SJCRH30 (cell line): ENCODE measurements at regions not wholly inside any gene's neighbourhood (a gene's known extent, or its start where the extent isn't known, plus 50 kb on each side); places are given as distances from the start of the nearest gene placed in this dataset.

Experiments used
- DNase-seq, 2 experiments: peaks; one replicate each; pipeline ENCODE4 v3.0.0-alpha.2; 2015 to 2020
- H3K27ac ChIP-seq: fragments of 250-450 bp; sonication (Bioruptor Pico); 2 replicates; pipeline ENCODE4 v1.5.1; 2020; ENCODE audit warnings: mild to moderate bottlenecking, moderate library complexity
- H3K27me3 ChIP-seq: fragments of 250-450 bp; sonication (Bioruptor Pico); 2 replicates; pipeline ENCODE4 v1.5.1; 2020; ENCODE audit warnings: mild to moderate bottlenecking, moderate library complexity
- H3K36me3 ChIP-seq: fragments of 250-450 bp; sonication (Bioruptor Pico); 2 replicates; pipeline ENCODE4 v1.5.1; 2020; ENCODE audit warnings: mild to moderate bottlenecking, moderate library complexity
- H3K4me1 ChIP-seq: fragments of 250-450 bp; sonication (Bioruptor Pico); 2 replicates; pipeline ENCODE4 v1.5.1; 2020; ENCODE audit warnings: mild to moderate bottlenecking, moderate library complexity
- H3K4me3 ChIP-seq: fragments of 250-450 bp; sonication (Bioruptor Pico); 2 replicates; pipeline ENCODE4 v1.5.1; 2020; ENCODE audit warnings: mild to moderate bottlenecking, moderate library complexity
- H3K9me3 ChIP-seq: fragments of 250-450 bp; sonication (Bioruptor Pico); replicated peaks from 2 replicates; pipeline ENCODE4 v1.5.1; 2020; ENCODE audit warnings: mild to moderate bottlenecking, moderate library complexity

DNA sequence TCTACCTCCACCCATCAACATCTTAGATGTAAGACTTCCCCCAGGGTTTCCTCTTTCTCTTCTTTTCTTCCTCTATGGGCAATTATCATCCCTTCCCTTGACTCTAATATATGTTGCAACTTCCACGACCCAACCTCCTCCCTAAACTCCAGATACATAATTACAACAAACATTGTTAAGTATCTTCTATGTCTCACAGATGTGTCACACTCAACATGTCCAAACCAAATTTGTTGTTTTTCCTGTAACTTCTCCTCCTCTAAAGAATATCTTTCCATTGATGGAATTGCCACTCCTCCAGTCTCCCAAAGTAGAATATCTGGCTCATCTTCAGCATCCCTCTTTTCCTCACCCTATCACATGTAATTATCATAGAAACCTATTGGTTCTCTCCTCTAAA is 314.2 kb downstream of the RWDD3 start:
- no peaks in the 10 kb centered on the region for H3K9me3 ChIP-seq
- no peaks in the 10 kb centered on the region for H3K4me1 ChIP-seq
- no peaks in the 10 kb centered on the region for H3K36me3 ChIP-seq
- H3K27ac ChIP-seq = no peak overlapping the region
- H3K4me3 ChIP-seq = no peak overlapping the region
- DNase-seq = no peak
- H3K27me3 ChIP-seq = no peaks in the 10 kb centered on the region

DNA sequence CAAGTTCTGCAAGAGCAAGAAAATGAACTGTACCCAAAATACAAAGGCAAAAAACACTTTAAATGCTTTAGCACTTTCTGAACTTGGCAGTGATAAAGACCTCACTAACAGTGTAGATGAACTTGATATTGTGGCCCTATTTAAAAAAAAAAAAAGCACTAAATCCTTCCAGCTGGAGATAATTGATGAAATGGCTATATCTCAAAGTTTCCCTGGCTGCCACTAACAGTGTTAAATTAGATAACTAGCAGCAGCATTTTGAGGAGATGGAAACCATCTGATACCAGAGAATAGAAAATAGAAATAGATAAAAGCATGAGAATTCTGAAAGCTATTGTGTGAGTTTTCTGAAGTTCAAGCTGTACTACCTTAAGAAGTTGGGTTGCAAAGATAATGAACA is 317.2 kb downstream of the RWDD3 start:
- Histone ChIP-seq H3K9me3 (no peaks in the 10 kb centered on the region), H3K27me3 (no peaks in the 10 kb centered on the region), H3K4me3 (no peak overlapping the region), H3K27ac (no peak overlapping the region), H3K4me1 (no peaks in the 10 kb centered on the region), H3K36me3 (no peaks in the 10 kb centered on the region)
- DNase-seq = no peak

DNA sequence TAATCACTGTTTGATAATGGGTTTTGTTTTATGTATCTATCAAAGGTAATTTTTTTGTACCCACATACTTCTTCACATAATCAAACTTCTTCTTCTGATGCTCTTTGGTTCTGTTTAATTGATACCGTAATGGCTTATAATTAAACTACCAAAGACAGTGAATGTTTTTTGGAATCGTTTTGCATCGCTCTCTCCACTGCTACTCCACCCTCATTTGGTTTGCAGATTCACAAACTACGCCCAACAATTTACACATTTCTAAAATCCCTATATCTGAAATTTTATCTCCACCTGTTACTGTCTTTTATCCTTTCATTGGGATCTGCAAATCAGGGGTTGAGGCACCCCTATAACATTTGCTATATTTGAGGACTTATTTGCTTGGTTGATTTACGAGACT is 319.6 kb downstream of the RWDD3 start:
- Histone ChIP-seq H3K4me3 (no peak overlapping the region), H3K36me3 (no peaks in the 10 kb centered on the region), H3K27me3 (no peaks in the 10 kb centered on the region), H3K27ac (no peak overlapping the region), H3K4me1 (no peaks in the 10 kb centered on the region), H3K9me3 (no peaks in the 10 kb centered on the region)
- no peak for DNase-seq

DNA sequence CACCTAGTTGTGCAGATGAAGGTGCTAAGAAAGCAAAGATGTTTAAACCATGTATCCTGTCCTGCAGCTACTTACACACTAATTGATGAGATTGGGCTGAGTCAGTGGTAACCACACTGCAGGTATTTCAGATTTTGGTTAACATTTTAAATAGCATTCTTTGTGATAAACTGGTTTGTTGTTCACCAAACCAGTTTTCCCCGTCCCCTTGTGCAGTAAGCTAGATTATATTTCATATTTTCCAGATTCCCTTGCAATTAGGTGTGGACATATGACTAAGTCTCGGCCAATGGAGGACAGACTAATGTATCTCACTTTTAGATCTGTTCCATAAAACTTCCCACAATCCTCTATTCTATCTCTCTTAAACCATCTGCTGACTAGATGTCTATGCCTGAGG is 320.4 kb downstream of the RWDD3 start:
- DNase-seq = no peak
- Histone ChIP-seq H3K36me3 (no peaks in the 10 kb centered on the region), H3K9me3 (no peaks in the 10 kb centered on the region), H3K4me3 (no peak overlapping the region), H3K4me1 (peaks cover 4% of the 10 kb centered on the region; the same call in 1 of the 2 replicates), H3K27me3 (no peaks in the 10 kb centered on the region), H3K27ac (no peak overlapping the region)

DNA sequence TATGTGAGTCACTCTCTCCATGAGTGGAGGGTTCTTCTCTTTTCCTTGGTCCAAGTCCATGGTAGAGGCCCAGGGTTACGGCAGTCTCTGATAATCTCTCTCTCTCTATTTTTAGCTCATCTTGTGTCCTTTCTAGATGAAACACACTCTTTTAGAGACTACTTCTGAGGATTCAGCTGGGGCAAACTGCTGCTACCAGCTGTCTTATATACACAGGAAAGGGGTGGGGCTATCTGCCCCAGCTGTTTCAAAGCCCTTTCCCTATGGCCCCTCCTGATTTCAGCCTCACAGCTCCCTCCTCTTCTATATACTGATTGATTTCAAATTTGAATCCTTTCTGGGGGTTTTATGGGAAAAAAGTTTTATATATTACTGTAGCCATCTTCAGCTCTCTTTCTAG is 324.8 kb downstream of the RWDD3 start:
- Histone ChIP-seq H3K4me3 (no peak overlapping the region), H3K4me1 (peaks cover 4% of the 10 kb centered on the region; the same call in 1 of the 2 replicates), H3K36me3 (no peaks in the 10 kb centered on the region), H3K9me3 (no peaks in the 10 kb centered on the region), H3K27ac (no peak overlapping the region), H3K27me3 (0 out of 2 replicates have a peak, but pooled peaks cover 3% of the 10 kb centered on the region)
- DNase-seq = peak; percentile 18 to 43

DNA sequence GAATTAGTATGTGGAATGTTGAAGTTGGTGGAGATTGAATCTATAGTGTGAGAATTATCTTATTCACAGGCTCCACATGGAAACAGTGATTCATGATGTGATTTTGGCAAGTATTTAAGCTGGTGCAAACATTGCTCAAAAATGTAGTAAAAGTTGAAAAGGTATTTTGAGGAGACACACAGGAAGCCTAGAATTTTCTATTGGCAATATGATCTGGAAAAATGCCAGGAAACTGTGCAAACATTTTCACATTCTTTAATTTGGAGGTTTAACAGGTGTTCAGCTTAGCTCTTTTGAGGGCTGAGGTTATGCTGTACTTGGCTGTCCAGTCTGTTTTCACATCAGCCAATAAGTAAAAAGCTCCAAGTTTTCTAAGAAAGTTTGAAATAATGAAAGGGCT is 327.3 kb downstream of the RWDD3 start:
- H3K27ac ChIP-seq = no peak overlapping the region
- peaks cover 4% of the 10 kb centered on the region; the same call in 1 of the 2 replicates for H3K4me1 ChIP-seq
- H3K4me3 ChIP-seq = no peak overlapping the region
- H3K9me3 ChIP-seq = no peaks in the 10 kb centered on the region
- 0 out of 2 replicates have a peak, but pooled peaks cover 3% of the 10 kb centered on the region for H3K27me3 ChIP-seq
- H3K36me3 ChIP-seq = no peaks in the 10 kb centered on the region
- no peak for DNase-seq

DNA sequence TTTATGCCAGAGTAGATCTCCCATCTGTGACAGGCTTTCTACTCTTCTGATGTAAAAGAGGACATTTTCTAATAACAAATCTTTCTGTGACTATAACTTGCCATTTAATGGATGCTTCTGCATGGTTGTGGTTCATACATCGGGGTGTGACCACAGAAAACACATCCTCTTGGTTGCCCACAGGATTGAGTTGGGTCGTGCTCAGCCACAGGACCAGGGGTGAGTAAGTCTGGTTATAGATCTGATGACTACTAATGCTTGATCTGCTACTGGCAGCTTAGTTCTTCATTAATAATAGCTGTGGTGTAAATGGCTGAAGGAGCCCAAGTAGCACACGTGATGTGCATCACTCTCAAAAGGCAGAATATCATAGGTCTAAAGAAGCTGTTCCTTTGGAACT is 328.2 kb downstream of the RWDD3 start:
- 0 out of 2 replicates have a peak, but pooled peaks cover 3% of the 10 kb centered on the region for H3K27me3 ChIP-seq
- no peaks in the 10 kb centered on the region for H3K9me3 ChIP-seq
- no peak overlapping the region for H3K4me3 ChIP-seq
- peaks cover 4% of the 10 kb centered on the region; the same call in 1 of the 2 replicates for H3K4me1 ChIP-seq
- no peak for DNase-seq
- no peak overlapping the region for H3K27ac ChIP-seq
- H3K36me3 ChIP-seq = no peaks in the 10 kb centered on the region

DNA sequence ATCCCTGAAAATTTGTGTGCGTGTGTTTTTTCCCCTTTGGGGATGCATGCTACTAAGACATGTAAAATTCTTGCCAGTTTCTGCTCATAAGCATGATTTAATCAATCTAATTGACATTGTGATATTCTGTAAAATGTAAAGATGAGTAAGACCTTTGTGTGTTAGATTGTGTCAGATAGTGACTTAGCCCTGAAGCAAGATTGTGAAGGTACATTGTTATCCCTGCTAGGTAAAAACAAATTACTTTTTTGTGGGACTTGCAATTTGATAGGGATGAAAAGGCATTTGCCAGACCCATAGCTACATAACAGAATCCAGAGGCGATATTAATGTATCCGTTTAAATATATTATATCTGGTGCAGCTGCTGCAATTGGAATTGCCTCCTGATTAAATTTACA is 338.0 kb downstream of the RWDD3 start:
- DNase-seq = no peak
- H3K36me3 ChIP-seq = no peaks in the 10 kb centered on the region
- H3K4me1 ChIP-seq = no peaks in the 10 kb centered on the region
- no peak overlapping the region for H3K27ac ChIP-seq
- H3K27me3 ChIP-seq = no peaks in the 10 kb centered on the region
- H3K4me3 ChIP-seq = no peak overlapping the region
- no peaks in the 10 kb centered on the region for H3K9me3 ChIP-seq

DNA sequence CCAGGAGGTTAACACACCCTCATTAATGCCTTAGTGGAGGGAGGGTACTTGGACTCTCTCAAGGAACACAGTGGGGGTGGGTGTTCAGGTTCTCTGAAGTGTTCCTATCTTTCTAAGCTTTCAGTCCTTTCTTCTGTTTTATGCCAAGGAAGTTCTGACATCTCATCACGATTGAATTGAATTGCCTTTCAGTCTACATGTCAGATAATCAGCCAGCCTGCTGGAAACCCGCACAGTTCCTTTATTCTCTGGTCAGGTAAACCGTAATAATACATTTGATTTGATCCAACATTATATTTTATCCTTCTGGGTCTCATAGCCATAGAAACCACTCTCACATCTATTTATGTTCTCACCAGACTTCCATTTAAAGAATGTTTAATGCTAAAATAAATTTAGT is 339.0 kb downstream of the RWDD3 start:
- no peaks in the 10 kb centered on the region for H3K4me1 ChIP-seq
- DNase-seq = no peak
- H3K36me3 ChIP-seq = no peaks in the 10 kb centered on the region
- H3K27me3 ChIP-seq = no peaks in the 10 kb centered on the region
- no peak overlapping the region for H3K4me3 ChIP-seq
- H3K9me3 ChIP-seq = no peaks in the 10 kb centered on the region
- H3K27ac ChIP-seq = no peak overlapping the region

DNA sequence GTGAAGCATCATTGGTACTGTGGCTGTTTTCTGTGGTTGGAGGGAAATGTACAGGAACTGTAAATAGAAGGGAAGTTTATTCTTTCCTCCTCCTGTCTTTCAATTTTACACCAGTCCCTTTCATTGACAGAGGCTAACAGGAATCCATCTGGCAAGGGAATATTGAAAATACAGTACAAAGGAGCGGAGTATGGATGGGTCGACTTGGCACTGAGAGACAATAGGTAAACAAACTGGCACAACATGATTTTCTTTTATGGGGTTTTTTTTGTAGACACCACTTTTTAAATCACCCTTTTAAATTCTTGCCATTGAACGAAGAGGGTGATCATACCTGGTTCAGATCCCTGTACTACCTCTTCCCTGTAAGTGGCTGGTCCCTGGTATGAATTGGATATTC is 341.3 kb downstream of the RWDD3 start:
- H3K27ac ChIP-seq = no peak overlapping the region

DNA sequence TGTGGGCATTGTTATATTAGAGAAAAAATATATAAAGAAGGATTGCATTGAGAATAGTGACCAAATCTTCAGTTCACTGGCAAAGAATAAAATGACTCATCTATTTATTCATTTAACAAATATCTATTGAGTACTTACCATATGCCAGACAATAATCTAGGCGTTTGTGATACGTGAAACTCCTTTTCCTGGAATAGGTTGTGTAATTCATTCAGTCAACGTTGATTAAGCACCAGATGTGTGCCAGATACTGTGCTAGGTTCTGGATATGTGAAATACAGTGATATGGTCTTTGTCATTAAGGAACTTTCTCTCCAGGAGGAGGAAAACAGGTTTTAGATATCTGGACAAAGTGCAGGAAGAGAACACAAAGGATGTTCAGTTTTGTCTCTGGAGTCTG is 344.5 kb downstream of the RWDD3 start:
- DNase-seq = no peak
- no peaks in the 10 kb centered on the region for H3K36me3 ChIP-seq
- H3K9me3 ChIP-seq = no peaks in the 10 kb centered on the region
- no peaks in the 10 kb centered on the region for H3K27me3 ChIP-seq
- H3K4me1 ChIP-seq = no peaks in the 10 kb centered on the region
- H3K27ac ChIP-seq = no peak overlapping the region
- no peak overlapping the region for H3K4me3 ChIP-seq

More for the DNA sequence above, 341.3 kb downstream of the RWDD3 start:
- H3K4me3 ChIP-seq = no peak overlapping the region
- H3K4me1 ChIP-seq = no peaks in the 10 kb centered on the region
- DNase-seq = no peak
- H3K36me3 ChIP-seq = no peaks in the 10 kb centered on the region
- no peaks in the 10 kb centered on the region for H3K9me3 ChIP-seq
- H3K27me3 ChIP-seq = no peaks in the 10 kb centered on the region

DNA sequence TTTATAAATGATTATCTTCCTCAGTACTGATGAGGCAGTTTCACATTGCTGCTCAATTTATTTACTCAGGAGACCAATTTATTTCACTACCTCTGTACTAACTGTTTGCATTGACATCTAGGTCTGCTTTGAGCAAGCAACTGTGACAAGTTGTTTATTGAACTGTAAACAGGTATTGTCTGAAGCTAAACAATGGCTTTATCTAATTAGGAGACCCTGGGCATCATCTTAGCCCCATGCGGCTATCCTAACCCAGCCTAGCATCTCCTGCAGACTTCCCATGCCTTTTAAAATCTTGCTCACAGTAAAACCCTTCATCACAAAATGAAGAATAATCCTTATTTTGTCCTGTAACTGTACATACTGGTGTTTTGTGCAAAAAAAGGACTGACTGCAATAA is 348.2 kb downstream of the RWDD3 start:
- Histone ChIP-seq H3K9me3 (no peaks in the 10 kb centered on the region), H3K27me3 (no peaks in the 10 kb centered on the region), H3K4me3 (no peak overlapping the region), H3K36me3 (no peaks in the 10 kb centered on the region), H3K27ac (no peak overlapping the region), H3K4me1 (no peaks in the 10 kb centered on the region)
- no peak for DNase-seq

DNA sequence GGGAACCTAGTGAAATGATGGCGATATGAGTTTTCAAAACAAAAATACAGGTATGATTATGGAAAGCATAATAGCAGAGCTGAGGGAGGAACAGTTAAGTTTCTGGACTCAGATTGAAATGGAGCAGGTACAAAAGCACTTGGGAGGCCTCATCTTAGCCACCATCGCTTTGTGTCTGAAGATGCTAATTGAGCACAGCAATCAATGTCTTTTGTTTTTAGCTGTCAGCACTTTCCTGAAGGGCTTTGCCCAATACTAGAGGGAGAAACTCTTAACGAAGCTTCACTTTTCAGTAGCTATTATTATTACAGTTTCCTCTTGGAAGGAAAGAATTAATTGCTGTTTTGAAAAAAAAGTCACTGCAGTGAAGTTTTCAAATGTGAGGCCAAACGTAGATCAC is 348.7 kb downstream of the RWDD3 start:
- Histone ChIP-seq H3K4me3 (no peak overlapping the region), H3K9me3 (no peaks in the 10 kb centered on the region), H3K27me3 (no peaks in the 10 kb centered on the region), H3K4me1 (no peaks in the 10 kb centered on the region), H3K27ac (no peak overlapping the region), H3K36me3 (no peaks in the 10 kb centered on the region)
- DNase-seq = no peak

DNA sequence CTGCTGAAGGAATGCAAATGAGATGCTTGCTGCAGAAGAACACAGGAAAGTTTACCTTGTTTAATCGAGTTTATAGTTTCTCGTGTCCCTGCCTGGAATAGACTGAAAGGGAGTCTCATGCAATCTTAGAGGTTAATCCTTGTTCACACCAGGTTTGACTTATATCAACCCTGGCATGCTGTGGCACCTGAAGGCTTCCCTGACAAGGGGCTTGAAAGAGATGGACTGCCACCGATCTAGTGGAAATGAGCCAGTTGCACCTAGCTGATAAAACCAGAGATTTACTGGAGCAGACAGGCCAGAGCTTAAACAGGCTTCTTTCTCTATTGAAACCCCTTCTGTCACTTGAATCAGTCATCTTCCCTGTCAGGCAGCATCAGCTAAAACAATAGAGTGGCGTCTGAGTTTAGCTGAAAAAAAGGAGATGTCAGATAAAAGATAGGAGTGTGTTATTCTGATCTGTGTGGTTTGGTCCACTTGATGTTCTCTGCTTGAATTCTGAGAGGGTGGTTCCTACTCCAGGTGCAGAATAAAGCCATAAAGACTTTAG is 349.7 kb downstream of the RWDD3 start:
- no peak for DNase-seq
- Histone ChIP-seq H3K9me3 (no peaks in the 10 kb centered on the region), H3K4me3 (no peak overlapping the region), H3K27ac (no peak overlapping the region), H3K36me3 (no peaks in the 10 kb centered on the region), H3K27me3 (no peaks in the 10 kb centered on the region), H3K4me1 (no peaks in the 10 kb centered on the region)

DNA sequence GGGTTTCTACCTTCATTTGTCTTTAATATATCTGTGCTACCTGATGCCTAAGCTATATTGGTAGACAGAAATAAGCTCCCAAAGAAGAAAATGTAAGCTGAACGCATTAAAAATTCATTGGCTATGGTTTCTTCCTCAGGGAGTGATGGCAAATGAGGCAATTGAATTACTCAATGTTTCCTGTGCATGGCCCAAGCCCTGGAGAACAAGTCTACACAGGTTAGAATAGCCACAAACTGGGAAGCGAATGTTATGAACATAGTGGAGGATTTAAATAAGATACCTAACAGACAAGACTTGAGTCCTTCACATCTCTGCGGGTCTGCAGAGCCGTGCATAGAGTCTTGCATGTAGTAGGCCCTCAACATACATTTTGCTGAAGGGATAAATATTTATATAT is 350.3 kb downstream of the RWDD3 start:
- H3K4me1 ChIP-seq = no peaks in the 10 kb centered on the region
- no peaks in the 10 kb centered on the region for H3K27me3 ChIP-seq
- no peak for DNase-seq
- no peak overlapping the region for H3K4me3 ChIP-seq
- H3K9me3 ChIP-seq = no peaks in the 10 kb centered on the region
- no peaks in the 10 kb centered on the region for H3K36me3 ChIP-seq
- H3K27ac ChIP-seq = no peak overlapping the region

DNA sequence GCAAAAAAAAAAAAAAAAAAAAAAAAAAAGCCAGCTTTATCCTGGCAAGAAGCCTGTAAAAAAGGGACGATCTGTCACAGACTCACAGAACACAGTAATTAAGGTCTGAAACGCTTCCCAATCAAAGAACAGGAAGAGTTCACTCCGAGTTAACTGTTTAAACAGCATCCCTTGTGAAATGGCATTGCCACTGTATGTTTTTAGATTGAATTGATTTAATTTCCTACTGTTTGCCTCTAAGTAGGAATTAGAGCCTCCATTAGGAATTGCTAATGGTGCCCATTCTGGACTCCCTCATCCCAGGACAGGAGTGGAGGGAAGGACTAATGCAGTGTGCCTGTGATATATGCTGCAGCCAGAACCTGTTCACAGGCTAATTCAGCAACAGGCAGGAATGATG is 370.8 kb downstream of the RWDD3 start:
- Histone ChIP-seq H3K4me3 (no peak overlapping the region), H3K27me3 (no peaks in the 10 kb centered on the region), H3K9me3 (no peaks in the 10 kb centered on the region), H3K4me1 (no peaks in the 10 kb centered on the region), H3K36me3 (no peaks in the 10 kb centered on the region), H3K27ac (no peak overlapping the region)
- no peak for DNase-seq
